Sigmoid colon (tissue), 6 donors: ENCODE measurements at regions not wholly inside any gene's neighbourhood (a gene's known extent, or its start where the extent isn't known, plus 50 kb on each side); places are given as distances from the start of the nearest gene placed in this dataset.
"Not testable (repeated sequence)": the region's sequence is repeated elsewhere in the genome, so short reads cannot be mapped to it uniquely, and the experiment has no call there.

Experiments
- DNase-seq: peaks from one replicate; pipeline ENCODE4 v3.0.0-alpha.2; 2019
- H3K27ac ChIP-seq, 4 donors: fragments of 200-600 bp; sonication (generic); one replicate each; pipeline ENCODE4 v1.5.1; 2016 to 2019; ENCODE audit warnings: mild to moderate bottlenecking in 1 of 4
- H3K27me3 ChIP-seq, 3 donors: fragments of 200-600 bp; sonication (generic); one replicate each; pipeline ENCODE4 v1.5.1; 2019; ENCODE audit warnings: mild to moderate bottlenecking in 1 of 3
- H3K36me3 ChIP-seq, 4 donors: fragments of 200-600 bp; sonication (generic); one replicate each; pipeline ENCODE4 v1.5.1; 2016 to 2019
- H3K4me1 ChIP-seq, 4 donors: fragments of 200-600 bp; sonication (generic); one replicate each; pipeline ENCODE4 v1.5.1; 2017 to 2019
- H3K4me3 ChIP-seq, 4 donors: fragments of 200-600 bp; sonication (generic); one replicate each; pipeline ENCODE4 v1.5.1; 2017 to 2019; ENCODE audit warnings: mild to moderate bottlenecking in 2 of 4, moderate library complexity in 1 of 4
- H3K9me3 ChIP-seq, 4 donors: fragments of 200-600 bp in 3 of 4; sonication (generic) in 3 of 4; one replicate each; pipeline versions ENCODE4 v1.5.1 to v1.6.1; 2013 to 2019
- EP300 ChIP-seq, 4 donors: sonication (generic); formaldehyde crosslinking; IDR thresholded peaks; one replicate each; pipeline ENCODE4 v1.6.1; 2017; ENCODE audit warnings: antibody characterized with exemption in 4 of 4
- POLR2A ChIP-seq, 2 donors: fragments of 450-650 bp; IDR thresholded peaks; one replicate each; pipeline ENCODE4 v1.6.1; 2016; ENCODE audit warnings: antibody characterized with exemption in 2 of 2, mild to moderate bottlenecking in 2 of 2, moderate library complexity in 2 of 2
- POLR2AphosphoS5 ChIP-seq, 4 donors: sonication (generic); formaldehyde crosslinking; IDR thresholded peaks; one replicate each; pipeline ENCODE4 v1.6.1; 2017; ENCODE audit warnings: antibody characterized with exemption in 4 of 4
- WGBS, 2 donors: extraction: QIAGEN DNeasy Blood & Tissue Kit; methylation state at CpG; one replicate each; pipeline ENCODE4 v1.1.7; 2013; 5-methylcytosine and 5-hydroxymethylcytosine counted together
- intact Hi-C: fragments of 100-400 bp; cut with DNase I; formaldehyde crosslinking; loops from one replicate; pipeline ENCODE4 v1.15.1; 2023
- TF ChIP-seq, protein P1 (sequence below), 4 experiments: fragments of 450-650 bp in 3 of 4; fragments of 200-600 bp in 1 of 4; IDR thresholded peaks; one replicate each; pipeline ENCODE4 v1.5.1; 2016 to 2019; ENCODE audit warnings: antibody characterized with exemption in 4 of 4, mild to moderate bottlenecking in 3 of 4, moderate library complexity in 2 of 4
- donor health status: healthy with polysubstance abuse.
- donor health status: healthy.

- no peaks in the 10 kb centered on the region for H3K27me3 ChIP-seq
- H3K9me3 ChIP-seq = no peaks in the 10 kb centered on the region
- intact Hi-C loops = no loop called here
- H3K36me3 ChIP-seq = no peaks in the 10 kb centered on the region
- H3K4me1 ChIP-seq = no peaks in the 10 kb centered on the region
- 83 to 87% methylated on average over 2 of the region's 2 CpGs for WGBS, 2 donors
- DNase-seq = no peak
- TF ChIP-seq EP300 (IDR thresholded peaks at IDR 0.05) = no peak
- no peak for TF ChIP-seq POLR2A (IDR thresholded peaks at IDR 0.05)
- TF ChIP-seq POLR2AphosphoS5 (IDR thresholded peaks at IDR 0.05) = no peak
- TF ChIP-seq, protein P1, sequence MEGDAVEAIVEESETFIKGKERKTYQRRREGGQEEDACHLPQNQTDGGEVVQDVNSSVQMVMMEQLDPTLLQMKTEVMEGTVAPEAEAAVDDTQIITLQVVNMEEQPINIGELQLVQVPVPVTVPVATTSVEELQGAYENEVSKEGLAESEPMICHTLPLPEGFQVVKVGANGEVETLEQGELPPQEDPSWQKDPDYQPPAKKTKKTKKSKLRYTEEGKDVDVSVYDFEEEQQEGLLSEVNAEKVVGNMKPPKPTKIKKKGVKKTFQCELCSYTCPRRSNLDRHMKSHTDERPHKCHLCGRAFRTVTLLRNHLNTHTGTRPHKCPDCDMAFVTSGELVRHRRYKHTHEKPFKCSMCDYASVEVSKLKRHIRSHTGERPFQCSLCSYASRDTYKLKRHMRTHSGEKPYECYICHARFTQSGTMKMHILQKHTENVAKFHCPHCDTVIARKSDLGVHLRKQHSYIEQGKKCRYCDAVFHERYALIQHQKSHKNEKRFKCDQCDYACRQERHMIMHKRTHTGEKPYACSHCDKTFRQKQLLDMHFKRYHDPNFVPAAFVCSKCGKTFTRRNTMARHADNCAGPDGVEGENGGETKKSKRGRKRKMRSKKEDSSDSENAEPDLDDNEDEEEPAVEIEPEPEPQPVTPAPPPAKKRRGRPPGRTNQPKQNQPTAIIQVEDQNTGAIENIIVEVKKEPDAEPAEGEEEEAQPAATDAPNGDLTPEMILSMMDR (IDR thresholded peaks at IDR 0.05) = no peak
- H3K27ac ChIP-seq = no peak overlapping the region
- H3K4me3 ChIP-seq = no peak overlapping the region
Observed at GRCh38 chr3:101913168-101913567, 63.9 kb downstream of the NFKBIZ start.

DNA sequence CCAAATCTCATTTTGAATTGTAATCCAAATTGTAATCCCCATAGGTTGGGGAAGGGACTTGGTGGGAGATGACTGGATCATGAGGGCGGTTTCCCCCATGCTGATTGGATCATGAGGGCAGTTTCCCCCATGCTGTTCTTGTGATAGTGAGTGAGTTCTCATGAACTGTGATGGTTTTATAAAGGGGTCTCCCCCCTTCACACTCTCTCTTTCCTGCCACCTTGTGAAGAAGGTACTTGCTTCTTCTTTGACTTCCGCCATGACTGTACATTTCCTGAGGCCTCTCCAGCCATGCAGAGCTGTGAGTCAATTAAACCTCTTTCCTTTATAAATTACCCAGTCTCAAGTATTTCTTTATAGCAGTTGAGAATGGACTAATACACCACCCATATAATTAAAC lies 68.4 kb downstream of the NFKBIZ start:
- H3K4me3 ChIP-seq, H3K27me3 ChIP-seq, DNase-seq, H3K36me3 ChIP-seq, H3K9me3 ChIP-seq, H3K4me1 ChIP-seq, intact Hi-C loops, H3K27ac ChIP-seq: not testable (repeated sequence)
- 92 to 97% methylated on average over 2 of the region's 2 CpGs for WGBS, 2 donors

GRCh38 chr3:101922151-101922725 lies 72.9 kb downstream of the NFKBIZ start:
- intact Hi-C loops, H3K9me3 ChIP-seq, H3K27ac ChIP-seq, H3K36me3 ChIP-seq, H3K4me1 ChIP-seq, H3K27me3 ChIP-seq, H3K4me3 ChIP-seq, DNase-seq: not testable (repeated sequence)
- 89 to 90% methylated on average over 3 of the region's 3 CpGs for WGBS, 2 donors

DNA sequence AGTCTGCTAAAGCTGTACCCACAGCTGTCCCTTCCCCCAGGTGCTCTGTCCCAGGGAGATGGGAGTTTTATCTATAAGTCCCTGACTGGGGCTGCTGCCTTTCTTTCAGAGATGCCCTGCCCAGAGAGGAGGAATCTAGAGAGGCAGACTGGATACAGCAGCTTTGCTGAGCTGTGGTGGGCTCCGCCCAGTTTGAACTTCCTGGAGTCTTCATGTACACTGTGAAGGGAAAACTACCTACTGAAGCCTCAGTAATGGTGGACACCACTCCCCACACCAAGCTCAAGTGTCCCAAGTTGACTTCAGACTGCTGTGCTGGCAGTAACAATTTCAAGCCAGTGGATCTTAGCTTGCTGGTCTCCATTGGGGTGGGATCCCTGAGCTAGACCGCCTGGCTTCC lies 75.3 kb downstream of the NFKBIZ start:
- H3K27ac ChIP-seq = not testable (repeated sequence)

DNA sequence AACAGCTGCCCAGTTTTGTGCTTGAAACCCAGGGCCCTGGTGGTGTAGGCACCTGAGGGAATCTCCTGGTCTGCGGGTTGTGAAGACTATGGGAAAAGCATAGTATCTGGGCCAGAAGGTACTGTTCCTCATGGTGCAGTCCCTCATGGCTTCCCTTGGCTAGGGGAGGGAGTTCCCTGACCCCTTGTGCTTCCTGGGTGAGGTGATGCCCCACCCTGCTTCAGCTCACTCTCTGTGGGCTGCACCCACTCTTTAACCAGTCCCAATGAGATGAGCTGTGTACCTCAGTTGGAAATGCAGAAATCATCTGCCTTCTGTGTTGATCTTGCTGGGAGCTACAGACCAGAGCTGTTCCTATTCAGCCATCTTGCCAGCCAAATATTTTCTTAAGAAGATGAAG lies 75.8 kb downstream of the NFKBIZ start:
- H3K4me1 ChIP-seq, H3K4me3 ChIP-seq, DNase-seq, intact Hi-C loops, H3K27me3 ChIP-seq, H3K36me3 ChIP-seq, H3K9me3 ChIP-seq, H3K27ac ChIP-seq: not testable (repeated sequence)
- WGBS, 2 donors = 95 to 100% methylated on average over 1 of the region's 1 CpG

More for the DNA sequence above, 75.3 kb downstream of the NFKBIZ start:
- H3K9me3 ChIP-seq, intact Hi-C loops, DNase-seq, H3K27me3 ChIP-seq, H3K4me1 ChIP-seq, H3K4me3 ChIP-seq, H3K36me3 ChIP-seq: not testable (repeated sequence)
- WGBS, 2 donors = 92 to 95% methylated on average over 2 of the region's 2 CpGs

GRCh38 chr3:101925564-101925963 lies 76.2 kb downstream of the NFKBIZ start:
- Histone ChIP-seq H3K36me3 (no peaks in the 10 kb centered on the region), H3K27me3 (no peaks in the 10 kb centered on the region), H3K27ac (no peak overlapping the region), H3K9me3 (no peaks in the 10 kb centered on the region), H3K4me3 (no peak overlapping the region), H3K4me1 (no peaks in the 10 kb centered on the region)
- intact Hi-C loops = no loop called here
- TF ChIP-seq EP300 (IDR thresholded peaks at IDR 0.05) (no peak), POLR2A (IDR thresholded peaks at IDR 0.05) (no peak), POLR2AphosphoS5 (IDR thresholded peaks at IDR 0.05) (no peak)
- TF ChIP-seq, protein P1 (IDR thresholded peaks at IDR 0.05) = no peak
- no peak for DNase-seq
- WGBS, 2 donors = 45 to 77% methylated on average over 2 of the region's 2 CpGs

- intact Hi-C loops = no loop called here
- WGBS, 2 donors = 52 to 71% methylated on average over 7 of the region's 7 CpGs
- H3K27me3 ChIP-seq = no peaks in the 10 kb centered on the region
- H3K36me3 ChIP-seq = no peaks in the 10 kb centered on the region
- TF ChIP-seq POLR2A (IDR thresholded peaks at IDR 0.05) = no peak
- TF ChIP-seq, protein P1 (IDR thresholded peaks at IDR 0.05) = no peak
- no peak for TF ChIP-seq POLR2AphosphoS5 (IDR thresholded peaks at IDR 0.05)
- TF ChIP-seq EP300 (IDR thresholded peaks at IDR 0.05) = no peak
- H3K4me1 ChIP-seq = no peaks in the 10 kb centered on the region
- DNase-seq = no peak
- no peaks in the 10 kb centered on the region for H3K9me3 ChIP-seq
- no peak overlapping the region for H3K4me3 ChIP-seq
- no peak overlapping the region for H3K27ac ChIP-seq
Observed at GRCh38 chr3:101926594-101927105, 77.3 kb downstream of the NFKBIZ start.
